T follicular helper cell (primary cell): ENCODE measurements at regions not wholly inside any gene's neighbourhood (a gene's known extent, or its start where the extent isn't known, plus 50 kb on each side); places are given as distances from the start of the nearest gene placed in this dataset.
"Not testable (repeated sequence)": the region's sequence is repeated elsewhere in the genome, so short reads cannot be mapped to it uniquely, and the experiment has no call there.

ENCODE experiments used
- DNase-seq: peaks from one replicate; pipeline ENCODE4 v3.0.0-alpha.2; 2020; ENCODE audit warnings: low read depth

- no peak for DNase-seq
Observed at GRCh38 chr5:130724658-130725057, 440.4 kb downstream of the HINT1 start.

GRCh38 chr5:130720355-130720754 lies 444.7 kb downstream of the HINT1 start:
- DNase-seq, result no peak

GRCh38 chr5:130715541-130715940 lies 449.5 kb downstream of the HINT1 start:
- no peak for DNase-seq

DNA sequence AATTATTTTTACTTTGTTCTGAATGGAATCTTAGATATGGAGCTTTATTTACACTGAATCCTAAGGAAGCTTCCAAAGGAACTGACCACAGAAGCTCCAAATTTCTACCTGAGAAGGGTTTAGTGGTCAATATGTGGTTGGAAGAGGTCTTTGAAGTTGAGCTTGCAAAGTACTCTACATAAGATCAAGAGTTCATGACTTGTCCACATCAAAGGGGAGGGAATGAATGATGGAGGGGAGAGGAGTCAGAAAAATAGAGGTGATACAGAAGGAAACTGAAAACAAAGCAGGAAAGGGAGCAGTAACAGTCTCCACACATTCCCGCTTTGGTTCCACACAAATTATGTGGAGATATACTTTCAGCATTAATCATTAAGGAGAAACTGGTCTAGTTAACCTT lies 450.9 kb downstream of the HINT1 start:
- no peak for DNase-seq

GRCh38 chr5:130712324-130712723 lies 452.7 kb downstream of the HINT1 start:
- no peak for DNase-seq

DNA sequence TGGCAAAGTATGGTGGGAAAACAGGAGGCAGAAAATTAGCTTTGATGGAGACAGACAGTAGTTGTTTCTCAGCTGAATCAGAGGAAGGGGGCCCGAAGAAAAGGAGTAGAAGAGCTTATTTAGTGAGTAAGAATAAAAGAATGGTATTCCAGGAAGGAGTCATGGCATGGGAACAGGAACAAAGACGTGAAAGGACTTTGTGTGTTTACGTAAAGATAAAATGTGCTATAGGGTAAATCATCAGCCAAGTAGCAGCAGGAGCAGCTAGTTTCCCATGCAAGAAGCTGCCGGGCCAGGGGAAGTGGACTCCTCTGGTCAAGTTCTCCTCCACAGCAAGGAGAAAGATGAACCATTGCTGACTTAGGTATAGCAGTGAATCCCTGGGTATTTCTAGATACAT lies 454.5 kb downstream of the HINT1 start:
- DNase-seq, result no peak

- DNase-seq, result no peak
Observed at GRCh38 chr5:130708754-130709153, 456.3 kb downstream of the HINT1 start.

GRCh38 chr5:130706696-130707095 lies 458.4 kb downstream of the HINT1 start:
- DNase-seq, result no peak

GRCh38 chr5:130705368-130705767 lies 459.7 kb downstream of the HINT1 start:
- DNase-seq, result no peak

DNA sequence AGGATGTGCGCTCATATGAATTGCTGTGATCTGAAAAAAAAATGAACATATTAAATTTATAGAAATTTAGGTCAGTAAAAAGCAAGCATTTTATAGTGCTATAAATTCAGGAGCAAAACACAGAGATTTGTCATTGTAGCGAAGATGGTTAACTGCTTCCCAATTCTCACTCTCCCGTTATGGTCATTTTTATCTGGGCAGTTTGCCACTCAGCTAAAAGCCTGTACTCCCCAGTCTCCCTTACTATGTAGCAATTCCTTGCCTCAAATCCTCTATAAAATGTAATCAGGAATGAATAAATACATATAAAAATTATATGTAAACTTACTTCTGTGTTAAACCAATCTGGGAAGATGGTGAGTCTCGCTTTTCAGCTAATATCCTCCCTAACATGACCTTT lies 471.5 kb downstream of the HINT1 start:
- no peak for DNase-seq

DNA sequence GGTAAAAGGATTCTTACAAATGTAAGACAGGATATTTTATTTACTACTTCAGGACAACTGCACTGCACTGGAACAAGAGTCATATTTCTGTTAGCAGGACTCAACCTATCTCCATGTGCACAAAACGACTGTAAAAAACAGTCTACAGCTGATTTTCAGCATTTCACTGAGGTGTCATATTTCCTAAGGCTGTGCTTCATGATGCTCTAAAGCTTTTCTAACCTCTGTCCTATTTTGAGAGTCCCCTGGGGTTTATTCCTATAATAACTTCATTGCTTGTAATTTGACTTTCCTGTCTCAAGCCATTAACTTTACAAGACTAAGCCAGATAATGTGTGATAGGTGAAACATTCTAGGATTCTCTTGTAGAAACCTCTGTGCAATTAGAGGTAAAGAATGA lies 472.3 kb downstream of the HINT1 start:
- no peak for DNase-seq

GRCh38 chr5:130689831-130690230 lies 475.2 kb downstream of the HINT1 start:
- no peak for DNase-seq

DNA sequence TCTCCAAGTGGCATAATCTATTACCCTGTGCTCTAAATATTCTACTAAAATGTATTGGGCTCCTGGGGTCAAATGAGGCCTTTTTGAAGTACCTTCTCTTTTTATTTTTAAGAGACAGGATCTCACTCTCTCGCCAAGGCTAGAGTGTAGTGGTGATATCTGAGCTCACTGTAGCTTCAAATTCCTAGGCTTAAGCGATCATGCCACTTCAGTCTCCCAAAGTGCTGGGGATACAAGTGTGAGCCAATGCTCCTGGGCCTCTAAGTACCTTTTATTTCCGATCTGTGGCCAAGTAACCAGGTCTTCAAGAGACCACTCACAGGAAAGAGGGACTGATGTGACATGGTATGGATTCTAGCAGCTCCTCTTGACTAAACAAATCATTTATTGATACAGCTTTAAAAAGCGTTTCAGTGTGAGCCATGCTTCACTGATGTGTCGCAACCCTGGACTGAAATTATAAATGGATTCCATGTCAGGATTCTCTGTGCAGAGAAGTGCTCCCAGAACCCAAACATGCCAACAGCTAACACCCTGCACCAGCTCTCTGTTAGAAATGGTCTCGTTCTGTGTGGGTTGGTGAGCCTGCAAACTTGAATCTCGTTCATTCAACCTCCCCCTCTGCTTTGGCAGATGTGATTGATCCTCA lies 477.8 kb downstream of the HINT1 start:
- DNase-seq, result no peak

GRCh38 chr5:130678637-130679036 lies 486.4 kb downstream of the HINT1 start:
- no peak for DNase-seq

- DNase-seq, result no peak
Observed at GRCh38 chr5:130666462-130666861, 498.6 kb downstream of the HINT1 start.

- no peak for DNase-seq
Observed at GRCh38 chr5:130652176-130652575, 512.9 kb downstream of the HINT1 start.

DNA sequence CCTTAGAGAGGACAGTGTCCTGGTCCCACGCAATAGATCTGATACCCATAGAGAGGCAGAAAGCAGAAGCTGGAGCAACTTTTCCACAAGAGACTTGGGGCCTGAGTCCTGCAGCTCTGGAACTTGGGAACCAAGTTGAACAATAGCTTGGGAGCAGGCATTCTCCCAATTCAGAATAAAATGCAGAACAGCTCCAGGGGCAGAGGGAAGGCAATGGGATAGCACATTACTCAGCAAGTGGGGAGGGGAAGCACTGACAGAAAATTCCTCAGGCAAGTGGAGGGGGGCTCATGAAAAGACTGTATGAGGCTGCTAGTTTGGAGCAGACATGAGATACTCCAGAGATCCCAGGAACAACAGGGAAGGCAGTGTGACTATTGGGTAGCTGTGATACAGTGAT lies 513.6 kb downstream of the HINT1 start:
- no peak for DNase-seq

DNA sequence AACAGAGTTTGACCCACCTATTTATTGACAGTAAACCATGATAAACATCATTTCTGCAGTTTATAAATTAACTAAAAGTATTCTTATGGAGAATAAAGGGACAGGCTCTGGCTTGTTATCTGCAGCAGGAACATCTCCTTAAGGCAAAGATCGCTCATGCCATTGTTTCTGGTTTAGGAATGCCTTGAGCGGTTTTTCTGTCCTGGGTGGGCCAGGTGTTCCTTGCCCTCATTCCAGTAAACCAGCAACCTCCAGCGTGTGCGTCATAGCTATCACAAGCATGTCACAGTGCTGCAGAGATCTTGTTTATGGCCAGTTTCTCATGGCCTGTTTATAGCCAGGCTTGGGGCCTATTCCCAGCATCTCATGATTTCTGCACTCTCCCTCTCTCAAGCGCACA lies 521.7 kb downstream of the HINT1 start:
- DNase-seq, result no peak

GRCh38 chr5:130642461-130642860 lies 522.6 kb downstream of the HINT1 start:
- no peak for DNase-seq

- DNase-seq, result no peak
Observed at GRCh38 chr5:130627145-130627544, 537.9 kb downstream of the HINT1 start.

DNA sequence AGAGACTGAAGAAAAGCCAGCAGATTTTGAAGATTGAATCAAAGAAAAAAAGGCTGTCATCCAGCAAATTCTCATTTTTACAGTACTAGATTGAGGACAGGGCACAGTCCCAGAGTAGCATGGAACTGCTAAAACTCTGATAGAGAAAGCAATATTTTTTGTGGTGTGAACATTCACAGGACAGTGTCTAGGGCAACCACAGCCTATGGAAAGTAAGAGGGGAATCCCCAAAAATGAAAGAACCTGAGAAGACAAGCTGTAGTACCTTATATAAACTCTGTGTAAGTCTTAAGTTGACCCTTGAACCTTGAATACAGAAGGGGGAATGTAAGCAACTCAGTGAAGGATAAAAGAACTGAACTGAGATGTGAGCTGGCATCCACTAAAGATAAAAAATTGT lies 540.3 kb downstream of the HINT1 start:
- DNase-seq, result no peak

DNA sequence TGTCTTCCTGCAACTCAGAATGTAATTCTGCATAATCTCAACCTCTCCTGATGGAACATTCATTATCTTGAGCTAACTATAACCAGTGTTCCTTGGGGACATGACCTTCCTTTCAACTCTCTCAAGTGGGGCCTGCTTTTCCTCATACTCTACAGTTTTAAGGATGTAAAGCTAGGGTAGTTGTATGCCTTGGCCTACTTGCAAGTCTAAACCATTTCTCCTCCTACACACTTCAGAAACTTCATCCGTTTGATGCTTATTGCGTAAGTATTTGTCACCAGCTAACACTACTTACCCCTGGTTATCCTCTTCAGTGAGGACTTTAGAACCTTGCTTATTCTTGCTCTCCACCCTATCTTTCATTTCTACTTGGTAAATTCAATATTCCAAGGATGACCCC lies 548.9 kb downstream of the HINT1 start:
- no peak for DNase-seq

DNA sequence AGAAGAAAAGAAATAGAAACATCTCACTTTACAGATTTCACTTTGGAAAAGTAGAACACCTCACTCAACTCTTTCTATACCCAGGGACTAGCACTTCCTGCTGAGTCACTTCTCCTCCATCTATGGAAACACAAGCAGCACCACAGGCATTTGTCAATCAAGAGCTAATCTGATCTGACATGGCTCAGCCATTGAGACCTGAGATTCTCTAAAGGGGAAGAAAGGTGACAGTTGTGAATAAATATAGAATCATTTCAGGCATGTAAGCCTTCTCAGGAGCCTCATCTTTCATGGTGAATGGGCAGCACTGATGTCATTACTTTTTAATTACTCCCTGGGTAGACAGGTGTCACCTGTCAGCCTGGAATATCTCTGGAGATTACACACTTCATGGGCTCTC lies 559.8 kb downstream of the HINT1 start:
- no peak for DNase-seq

- DNase-seq, result not testable (repeated sequence)
Observed at GRCh38 chr5:130596647-130597046, 568.4 kb downstream of the HINT1 start.

- no peak for DNase-seq
Observed at GRCh38 chr5:130580264-130580663, 584.8 kb downstream of the HINT1 start.
